HG02840 (cell line): ENCODE measurements at regions not wholly inside any gene's neighbourhood (a gene's known extent, or its start where the extent isn't known, plus 50 kb on each side); places are given as distances from the start of the nearest gene placed in this dataset.
"Not testable (repeated sequence)": the region's sequence is repeated elsewhere in the genome, so short reads cannot be mapped to it uniquely, and the experiment has no call there.

Experiments used
- ATAC-seq: cut with Tn5 transposase; IDR thresholded peaks from one replicate; pipeline ENCODE4 v1.9.1; 2021; ENCODE audit warnings: mild to moderate bottlenecking, moderate library complexity, moderate number of reproducible peaks; ENCODE audit not compliant: unreplicated experiment, low FRiP score

- no peak for ATAC-seq
Measured at GRCh38 chr10:108352771-108353170, 1188.3 kb upstream of the SORCS1 start.

- no peak for ATAC-seq
Measured at GRCh38 chr10:108348215-108348614, 1183.7 kb upstream of the SORCS1 start.

- no peak for ATAC-seq
Measured at GRCh38 chr10:108346066-108346465, 1181.6 kb upstream of the SORCS1 start.

- no peak for ATAC-seq
Measured at GRCh38 chr10:108338146-108338545, 1173.6 kb upstream of the SORCS1 start.

GRCh38 chr10:108336836-108337235 is 1172.3 kb upstream of the SORCS1 start:
- no peak for ATAC-seq

- ATAC-seq = no peak
Measured at GRCh38 chr10:108327706-108328105, 1163.2 kb upstream of the SORCS1 start.

GRCh38 chr10:108323274-108323798 is 1158.8 kb upstream of the SORCS1 start:
- ATAC-seq = no peak

GRCh38 chr10:108319434-108320222 is 1155.1 kb upstream of the SORCS1 start:
- ATAC-seq = no peak

GRCh38 chr10:108315636-108316035 is 1151.1 kb upstream of the SORCS1 start:
- ATAC-seq = not testable (repeated sequence)

- ATAC-seq = no peak
Measured at GRCh38 chr10:108307925-108308312, 1143.4 kb upstream of the SORCS1 start.

GRCh38 chr10:108307250-108307924 is 1142.9 kb upstream of the SORCS1 start:
- no peak for ATAC-seq

- ATAC-seq = no peak
Measured at GRCh38 chr10:108303149-108303548, 1138.6 kb upstream of the SORCS1 start.

GRCh38 chr10:108301002-108301401 is 1136.5 kb upstream of the SORCS1 start:
- no peak for ATAC-seq

- ATAC-seq = no peak
Measured at GRCh38 chr10:108290823-108291222, 1126.3 kb upstream of the SORCS1 start.

- ATAC-seq = no peak
Measured at GRCh38 chr10:108275895-108276685, 1111.6 kb upstream of the SORCS1 start.

GRCh38 chr10:108260383-108260906 is 1095.9 kb upstream of the SORCS1 start:
- no peak for ATAC-seq

GRCh38 chr10:108254089-108254488 is 1089.6 kb upstream of the SORCS1 start:
- ATAC-seq = no peak

- no peak for ATAC-seq
Measured at GRCh38 chr10:108252771-108253170, 1088.3 kb upstream of the SORCS1 start.

GRCh38 chr10:108250936-108251620 is 1086.6 kb upstream of the SORCS1 start:
- no peak for ATAC-seq

GRCh38 chr10:108249940-108250339 is 1085.4 kb upstream of the SORCS1 start:
- no peak for ATAC-seq
